Activated T-helper 17 cell treated with anti-CD3 and anti-CD28 coated beads, Interleukin-2, amount 50 U/mL, for 72 hours (primary cell): ENCODE measurements at regions not wholly inside any gene's neighbourhood (a gene's known extent, or its start where the extent isn't known, plus 50 kb on each side); places are given as distances from the start of the nearest gene placed in this dataset.
"Not testable (repeated sequence)": the region's sequence is repeated elsewhere in the genome, so short reads cannot be mapped to it uniquely, and the experiment has no call there.

Source experiments
- ATAC-seq: fragments of 150-1000 bp; cut with Tn5 transposase; replicated peaks from 2 replicates; pipeline ENCODE4 v1.10.0; 2021; ENCODE audit warnings: mild to moderate bottlenecking, moderate library complexity
- H3K27ac Mint-ChIP-seq: one replicate; pipeline ENCODE4 v1.8.0; 2022; ENCODE audit warnings: mixed read lengths
- H3K27me3 Mint-ChIP-seq: one replicate; pipeline ENCODE4 v1.8.0; 2022; ENCODE audit warnings: mixed read lengths
- H3K36me3 Mint-ChIP-seq: one replicate; pipeline ENCODE4 v1.8.0; 2022; ENCODE audit warnings: low read depth, mild to moderate bottlenecking, mixed read lengths
- H3K4me1 Mint-ChIP-seq: one replicate; pipeline ENCODE4 v1.8.0; 2022; ENCODE audit warnings: mixed read lengths
- H3K4me3 Mint-ChIP-seq: one replicate; pipeline ENCODE4 v1.8.0; 2022; ENCODE audit warnings: mild to moderate bottlenecking, mixed read lengths
- H3K9me3 Mint-ChIP-seq: one replicate; pipeline ENCODE4 v1.8.0; 2022; ENCODE audit warnings: mixed read lengths

GRCh38 chr11:114787126-114787525 is 108.8 kb downstream of the NXPE2 start:
- peaks cover 4% of the 10 kb centered on the region for H3K27me3 Mint-ChIP-seq

DNA sequence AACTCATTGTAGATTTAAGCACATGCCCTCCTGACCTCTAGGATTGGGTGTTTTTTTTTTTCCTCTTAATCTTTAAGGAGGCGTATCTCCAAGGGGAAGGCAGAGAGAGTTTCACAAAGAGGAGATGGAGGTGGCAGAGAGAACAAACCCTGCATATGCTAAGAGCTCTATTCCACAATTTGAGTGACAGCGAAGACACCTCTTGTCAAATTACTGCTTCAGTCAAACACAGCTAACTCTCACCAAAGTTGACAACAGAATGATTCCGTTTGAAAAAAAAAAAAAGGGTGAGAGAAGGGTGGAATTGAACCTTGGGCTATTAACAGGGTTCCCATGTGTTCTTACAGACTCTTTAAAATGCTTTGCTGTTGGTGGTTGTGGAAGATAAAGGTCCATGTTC is 112.6 kb downstream of the NXPE2 start:
- no peaks in the 10 kb centered on the region for H3K36me3 Mint-ChIP-seq
- H3K27ac Mint-ChIP-seq, result no peak overlapping the region
- no peaks in the 10 kb centered on the region for H3K9me3 Mint-ChIP-seq
- ATAC-seq, result no peak
- H3K27me3 Mint-ChIP-seq, result peaks cover 7% of the 10 kb centered on the region
- no peak overlapping the region for H3K4me3 Mint-ChIP-seq
- no peaks in the 10 kb centered on the region for H3K4me1 Mint-ChIP-seq

More at GRCh38 chr11:114787126-114787525, 108.8 kb downstream of the NXPE2 start:
- no peak overlapping the region for H3K27ac Mint-ChIP-seq
- H3K36me3 Mint-ChIP-seq, result no peaks in the 10 kb centered on the region
- no peaks in the 10 kb centered on the region for H3K9me3 Mint-ChIP-seq
- no peak overlapping the region for H3K4me3 Mint-ChIP-seq
- H3K4me1 Mint-ChIP-seq, result no peaks in the 10 kb centered on the region
- ATAC-seq, result no peak

- no peak overlapping the region for H3K4me3 Mint-ChIP-seq
- no peaks in the 10 kb centered on the region for H3K36me3 Mint-ChIP-seq
- H3K27me3 Mint-ChIP-seq, result peaks cover 15% of the 10 kb centered on the region
- H3K27ac Mint-ChIP-seq, result no peak overlapping the region
- no peaks in the 10 kb centered on the region for H3K9me3 Mint-ChIP-seq
- H3K4me1 Mint-ChIP-seq, result no peaks in the 10 kb centered on the region
- ATAC-seq, result no peak
Measured at GRCh38 chr11:114794048-114794684, 115.8 kb downstream of the NXPE2 start.

- no peaks in the 10 kb centered on the region for H3K36me3 Mint-ChIP-seq
- no peaks in the 10 kb centered on the region for H3K9me3 Mint-ChIP-seq
- H3K4me1 Mint-ChIP-seq, result no peaks in the 10 kb centered on the region
- no peak overlapping the region for H3K27ac Mint-ChIP-seq
- no peak overlapping the region for H3K4me3 Mint-ChIP-seq
- no peak for ATAC-seq
- peaks cover 20% of the 10 kb centered on the region for H3K27me3 Mint-ChIP-seq
Measured at GRCh38 chr11:114796954-114797721, 118.8 kb downstream of the NXPE2 start.

DNA sequence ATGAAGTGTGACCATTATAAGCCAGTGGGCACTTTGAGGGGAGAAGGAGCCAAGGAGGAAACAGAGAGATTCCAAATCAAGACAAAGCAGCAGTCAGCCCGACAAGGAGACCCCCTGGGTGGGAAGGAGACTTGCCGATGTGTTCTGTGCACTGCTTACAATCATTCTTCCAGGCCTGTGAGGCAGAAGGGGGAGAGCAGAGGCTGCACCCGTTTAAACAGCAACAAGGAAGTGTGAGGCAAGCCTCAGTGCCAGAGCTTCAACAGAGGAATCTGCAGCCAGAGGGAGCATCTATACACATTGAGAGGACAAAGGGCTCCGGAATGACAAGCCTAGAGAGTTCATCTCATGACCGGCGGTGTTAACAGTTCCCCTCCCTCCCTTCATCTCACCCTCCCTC is 121.1 kb downstream of the NXPE2 start:
- ATAC-seq, result no peak
- H3K4me3 Mint-ChIP-seq, result no peak overlapping the region
- peaks cover 26% of the 10 kb centered on the region for H3K27me3 Mint-ChIP-seq
- H3K9me3 Mint-ChIP-seq, result no peaks in the 10 kb centered on the region
- no peak overlapping the region for H3K27ac Mint-ChIP-seq
- no peaks in the 10 kb centered on the region for H3K4me1 Mint-ChIP-seq
- H3K36me3 Mint-ChIP-seq, result no peaks in the 10 kb centered on the region

- H3K27ac Mint-ChIP-seq, result no peak overlapping the region
- no peaks in the 10 kb centered on the region for H3K4me1 Mint-ChIP-seq
- no peak overlapping the region for H3K4me3 Mint-ChIP-seq
- H3K9me3 Mint-ChIP-seq, result no peaks in the 10 kb centered on the region
- no peaks in the 10 kb centered on the region for H3K36me3 Mint-ChIP-seq
- ATAC-seq, result no peak
- peaks cover 23% of the 10 kb centered on the region for H3K27me3 Mint-ChIP-seq
Measured at GRCh38 chr11:114801773-114802172, 123.4 kb downstream of the NXPE2 start.

GRCh38 chr11:114802878-114803277 is 124.6 kb downstream of the NXPE2 start:
- no peak for ATAC-seq
- no peaks in the 10 kb centered on the region for H3K9me3 Mint-ChIP-seq
- H3K4me3 Mint-ChIP-seq, result no peak overlapping the region

DNA sequence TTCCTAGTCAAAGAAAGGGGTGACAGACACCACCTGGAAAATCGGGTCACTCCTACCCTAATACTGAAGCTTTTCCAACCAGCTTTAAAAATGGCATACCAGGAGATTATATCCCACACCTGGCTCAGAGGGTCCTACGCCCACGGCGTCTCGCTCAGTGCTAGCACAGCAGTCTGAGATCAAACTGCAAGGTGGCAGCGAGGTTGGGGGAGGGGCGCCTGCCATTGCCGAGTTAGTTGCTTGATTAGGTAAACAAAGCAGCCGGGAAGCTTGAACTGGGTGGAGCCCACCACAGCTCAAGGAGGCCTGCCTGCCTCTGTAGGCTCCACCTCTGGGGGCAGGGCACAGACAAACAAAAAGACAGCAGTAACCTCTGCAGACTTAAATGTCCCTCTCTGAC is 127.1 kb downstream of the NXPE2 start:
- H3K36me3 Mint-ChIP-seq, ATAC-seq, H3K27ac Mint-ChIP-seq, H3K9me3 Mint-ChIP-seq, H3K4me3 Mint-ChIP-seq, H3K4me1 Mint-ChIP-seq: not testable (repeated sequence)
- peaks cover 12% of the 10 kb centered on the region for H3K27me3 Mint-ChIP-seq

More at GRCh38 chr11:114802878-114803277, 124.6 kb downstream of the NXPE2 start:
- Mint-ChIP-seq H3K27ac (no peak overlapping the region), H3K4me1 (no peaks in the 10 kb centered on the region), H3K27me3 (peaks cover 23% of the 10 kb centered on the region), H3K36me3 (no peaks in the 10 kb centered on the region)

- no peaks in the 10 kb centered on the region for H3K4me1 Mint-ChIP-seq
- H3K27ac Mint-ChIP-seq, result no peak overlapping the region
- no peak overlapping the region for H3K4me3 Mint-ChIP-seq
- no peaks in the 10 kb centered on the region for H3K9me3 Mint-ChIP-seq
- no peaks in the 10 kb centered on the region for H3K36me3 Mint-ChIP-seq
- no peak for ATAC-seq
- no peaks in the 10 kb centered on the region for H3K27me3 Mint-ChIP-seq
Measured at GRCh38 chr11:114811971-114812370, 133.6 kb downstream of the NXPE2 start.

GRCh38 chr11:114812733-114813132 is 134.4 kb downstream of the NXPE2 start:
- Mint-ChIP-seq H3K27me3 (no peaks in the 10 kb centered on the region), H3K4me3 (no peak overlapping the region), H3K36me3 (no peaks in the 10 kb centered on the region), H3K27ac (no peak overlapping the region), H3K4me1 (no peaks in the 10 kb centered on the region), H3K9me3 (no peaks in the 10 kb centered on the region)
- ATAC-seq, result no peak

- Mint-ChIP-seq H3K27me3 (no peaks in the 10 kb centered on the region), H3K27ac (no peak overlapping the region)
- no peak for ATAC-seq
Measured at GRCh38 chr11:114813189-114813718, 134.9 kb downstream of the NXPE2 start.

DNA sequence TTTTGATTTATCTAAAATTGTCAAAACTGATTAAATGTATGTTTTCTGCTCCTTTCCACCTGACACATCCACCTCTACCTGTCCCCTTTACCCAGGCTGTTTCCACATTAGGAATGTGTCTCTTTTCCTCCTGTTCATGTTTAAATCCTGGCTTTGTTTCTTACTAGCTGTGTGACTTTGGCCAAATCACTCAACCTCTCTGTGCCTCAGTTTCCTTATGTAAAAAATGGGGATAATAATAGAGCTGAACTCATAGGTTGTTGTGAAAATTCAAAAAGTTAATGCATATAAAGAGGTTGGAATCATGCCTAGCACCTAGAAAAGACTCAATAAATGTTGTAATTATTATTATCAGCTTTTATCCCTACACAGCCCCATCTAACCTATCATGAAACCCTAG is 136.8 kb downstream of the NXPE2 start:
- peaks cover 4% of the 10 kb centered on the region for H3K27me3 Mint-ChIP-seq
- H3K4me1 Mint-ChIP-seq, result no peaks in the 10 kb centered on the region
- ATAC-seq, result no peak
- no peaks in the 10 kb centered on the region for H3K9me3 Mint-ChIP-seq
- H3K4me3 Mint-ChIP-seq, result no peak overlapping the region
- no peaks in the 10 kb centered on the region for H3K36me3 Mint-ChIP-seq
- no peak overlapping the region for H3K27ac Mint-ChIP-seq

More at GRCh38 chr11:114813189-114813718, 134.9 kb downstream of the NXPE2 start:
- Mint-ChIP-seq H3K4me1 (no peaks in the 10 kb centered on the region), H3K9me3 (no peaks in the 10 kb centered on the region), H3K4me3 (no peak overlapping the region), H3K36me3 (no peaks in the 10 kb centered on the region)

- no peaks in the 10 kb centered on the region for H3K4me1 Mint-ChIP-seq
- no peak for ATAC-seq
- no peak overlapping the region for H3K27ac Mint-ChIP-seq
- peaks cover 4% of the 10 kb centered on the region for H3K27me3 Mint-ChIP-seq
- no peaks in the 10 kb centered on the region for H3K9me3 Mint-ChIP-seq
- H3K4me3 Mint-ChIP-seq, result no peak overlapping the region
- no peaks in the 10 kb centered on the region for H3K36me3 Mint-ChIP-seq
Measured at GRCh38 chr11:114815761-114816160, 137.4 kb downstream of the NXPE2 start.

DNA sequence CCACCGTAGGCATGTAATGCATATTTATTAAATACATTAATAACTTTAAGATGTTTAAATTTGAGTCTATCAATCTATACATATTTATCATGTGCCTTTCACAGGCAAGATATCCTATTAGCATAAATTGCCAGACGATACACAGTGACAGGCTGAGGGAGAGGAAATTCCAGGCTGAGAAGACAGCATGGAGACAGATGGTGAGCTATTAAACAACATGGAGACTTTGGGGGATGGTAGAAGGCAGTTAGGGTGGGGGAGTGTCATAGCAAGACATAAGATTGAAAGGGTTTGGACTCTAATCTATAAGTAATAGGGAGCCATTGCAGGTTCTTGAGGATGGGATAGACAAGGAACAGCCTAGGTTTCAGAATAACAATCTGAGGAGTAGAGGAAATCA is 138.5 kb downstream of the NXPE2 start:
- Mint-ChIP-seq H3K36me3 (no peaks in the 10 kb centered on the region), H3K4me3 (no peak overlapping the region)

GRCh38 chr11:114818382-114818781 is 140.1 kb downstream of the NXPE2 start:
- Mint-ChIP-seq H3K36me3 (no peaks in the 10 kb centered on the region), H3K27ac (no peak overlapping the region), H3K4me1 (no peaks in the 10 kb centered on the region), H3K9me3 (peaks cover 2% of the 10 kb centered on the region), H3K27me3 (peaks cover 6% of the 10 kb centered on the region), H3K4me3 (no peak overlapping the region)
- ATAC-seq, result no peak

More for the DNA sequence above, 138.5 kb downstream of the NXPE2 start:
- Mint-ChIP-seq H3K27me3 (peaks cover 4% of the 10 kb centered on the region), H3K9me3 (no peaks in the 10 kb centered on the region), H3K27ac (no peak overlapping the region), H3K4me1 (no peaks in the 10 kb centered on the region)
- ATAC-seq, result no peak
